NCI-H2107 treated with DMSO at 0.1 percent for 48 hours (cell line): ENCODE measurements at regions not wholly inside any gene's neighbourhood (a gene's known extent, or its start where the extent isn't known, plus 50 kb on each side); places are given as distances from the start of the nearest gene placed in this dataset.

Experiments
- DNase-seq: peaks from one replicate; lab custom pipeline; 2025; ENCODE audit not compliant: unreplicated experiment; lab: John Stamatoyannopoulos, UW

DNA sequence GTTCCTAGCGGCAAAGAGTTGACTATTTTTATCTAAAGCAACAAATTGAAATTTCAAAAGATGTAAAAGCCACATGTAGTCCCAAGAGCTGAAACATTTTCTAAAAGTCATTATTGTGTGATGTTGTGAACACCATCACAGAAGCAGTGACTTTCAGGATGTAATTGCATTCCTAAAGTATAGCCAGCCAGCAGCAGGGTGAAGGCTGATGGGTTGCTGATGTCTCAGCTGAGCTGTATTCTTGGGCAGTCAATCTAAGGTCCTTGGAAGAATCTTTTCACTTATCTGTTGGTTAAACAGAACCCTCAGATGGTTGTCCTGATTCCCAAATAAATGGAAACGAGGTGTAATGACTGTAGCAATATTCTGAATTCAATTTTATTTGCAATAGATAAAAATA, 237.4 kb upstream of the WWC1 start:
- DNase-seq, result no peak

DNA sequence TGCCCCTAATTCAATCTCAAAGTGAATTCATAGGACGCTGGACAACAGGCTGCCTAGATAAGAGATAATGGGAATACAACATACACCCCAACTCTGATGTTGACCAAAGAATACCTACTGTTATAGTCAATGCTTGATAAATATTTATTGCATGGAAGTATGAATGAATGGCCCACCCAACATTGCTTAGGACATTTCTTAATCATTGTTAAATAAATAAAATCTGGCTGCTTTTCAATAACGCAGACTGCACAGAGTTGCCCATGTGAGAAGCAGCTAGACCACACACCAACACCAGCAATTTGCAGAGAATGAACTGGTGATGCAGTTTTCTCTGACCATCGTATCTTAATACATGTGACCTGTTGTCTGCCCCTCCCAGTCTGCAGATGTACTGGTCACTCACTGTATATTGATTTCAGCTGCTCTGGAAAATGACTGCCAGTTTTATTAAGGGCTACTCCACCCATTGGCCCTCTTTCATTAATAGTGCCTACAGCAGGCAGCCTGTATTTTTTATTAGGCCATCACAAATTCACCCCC, 236.2 kb upstream of the WWC1 start:
- DNase-seq, result no peak

DNA sequence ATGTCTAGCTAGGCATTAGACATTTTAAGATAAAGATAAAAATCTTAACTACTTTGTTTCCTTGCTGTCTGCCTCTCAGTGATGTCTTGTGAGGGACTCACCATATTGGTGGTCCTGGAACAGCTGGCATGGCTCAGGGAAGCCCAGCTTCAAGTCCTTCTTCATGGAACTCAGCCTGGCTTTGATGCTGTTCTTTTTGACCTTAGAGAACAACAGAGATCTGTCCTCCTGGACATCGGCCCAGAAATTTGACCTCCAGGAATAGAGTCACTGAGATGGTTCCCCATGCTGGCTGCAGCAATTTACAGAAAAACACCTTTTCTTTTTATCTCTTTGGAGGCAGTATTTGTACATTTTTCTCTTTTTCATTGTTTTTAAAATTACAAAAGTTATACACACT, 235.5 kb upstream of the WWC1 start:
- DNase-seq, result no peak

DNA sequence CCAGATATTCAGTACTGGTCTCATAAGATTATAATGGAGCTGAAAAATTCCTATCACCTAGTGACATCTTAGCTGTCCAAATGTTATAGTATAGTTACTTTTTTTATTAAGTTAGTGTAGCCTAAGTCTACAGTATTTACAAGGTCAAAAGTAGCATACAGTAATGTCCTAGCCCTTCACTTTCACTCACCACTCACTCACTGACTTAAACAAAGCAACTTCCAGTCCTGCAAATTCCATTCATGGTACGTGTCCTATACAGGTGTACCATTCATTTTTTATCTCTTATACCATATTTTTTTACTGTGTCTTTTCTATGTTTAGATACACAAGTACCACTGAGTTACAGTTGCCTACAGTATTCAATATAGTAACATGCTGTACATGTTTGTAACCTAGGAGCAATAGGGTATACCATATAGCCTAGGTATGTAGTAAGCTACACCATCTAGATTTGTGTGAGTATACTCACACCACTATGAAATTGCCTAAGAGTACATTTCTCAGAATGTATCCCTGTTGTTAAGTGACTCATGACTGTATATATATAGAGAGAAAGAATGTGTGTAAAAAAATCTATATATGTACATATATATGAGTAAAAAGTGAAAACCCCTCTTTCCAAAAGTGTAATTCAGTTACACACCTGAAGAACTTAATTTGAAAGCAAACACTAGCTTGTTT, 234.8 kb upstream of the WWC1 start:
- DNase-seq, result no peak

DNA sequence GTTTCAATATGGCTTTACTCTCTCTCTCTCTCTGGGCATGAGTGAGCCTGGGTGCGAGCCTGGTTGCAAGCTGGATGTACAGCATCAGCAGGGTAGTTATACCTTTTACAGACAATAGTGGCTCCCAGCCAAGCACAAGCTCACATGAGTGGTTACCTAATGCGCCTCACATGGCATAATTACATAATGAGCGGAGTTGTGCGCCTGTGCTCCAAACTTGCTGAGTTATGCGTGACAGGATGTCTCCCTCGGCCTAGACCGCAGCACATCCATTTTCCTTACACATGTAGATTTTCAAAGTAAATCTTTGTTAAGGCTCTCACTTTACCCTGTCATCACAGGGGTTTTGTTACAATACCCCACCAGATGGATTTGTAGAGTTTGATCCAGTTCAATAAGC, 233.5 kb upstream of the WWC1 start:
- no peak for DNase-seq

DNA sequence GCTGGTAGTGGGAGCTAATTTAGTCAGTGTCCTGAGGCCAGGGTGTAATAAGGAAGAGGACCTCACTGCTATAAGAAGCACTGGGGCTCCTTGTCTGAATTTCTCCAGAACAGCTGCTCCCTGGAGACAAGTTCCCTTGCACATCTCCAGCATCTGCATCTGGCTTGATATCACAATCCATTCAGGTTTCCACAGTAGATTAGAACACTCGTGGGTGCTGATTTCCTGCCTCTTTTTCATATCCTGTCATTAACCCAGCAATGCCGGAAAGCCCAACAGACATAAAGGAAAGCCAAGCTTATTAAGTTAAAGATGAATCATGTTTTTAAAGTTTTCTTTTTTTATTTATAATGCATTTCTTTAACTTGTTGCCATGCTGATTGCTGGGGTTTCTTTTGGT, 232.3 kb upstream of the WWC1 start:
- no peak for DNase-seq

DNA sequence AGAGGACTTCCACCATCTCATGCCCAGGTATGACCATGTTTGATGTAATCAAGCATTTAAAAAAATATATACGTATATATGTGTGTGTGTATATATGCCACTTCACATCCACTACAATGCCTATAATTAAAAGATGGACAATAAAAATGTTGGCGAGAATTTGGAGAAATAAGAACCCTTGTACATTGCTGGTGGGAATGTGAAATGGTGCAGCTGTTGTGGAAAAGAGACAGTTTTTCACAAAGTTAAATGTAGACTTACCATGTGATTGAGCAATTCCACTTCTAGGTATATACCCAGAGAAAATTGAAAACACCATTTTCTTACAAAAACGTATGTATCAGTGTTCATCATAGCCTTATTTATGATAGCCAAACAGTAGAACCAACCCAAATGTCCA, 229.2 kb upstream of the WWC1 start:
- DNase-seq, result no peak

DNA sequence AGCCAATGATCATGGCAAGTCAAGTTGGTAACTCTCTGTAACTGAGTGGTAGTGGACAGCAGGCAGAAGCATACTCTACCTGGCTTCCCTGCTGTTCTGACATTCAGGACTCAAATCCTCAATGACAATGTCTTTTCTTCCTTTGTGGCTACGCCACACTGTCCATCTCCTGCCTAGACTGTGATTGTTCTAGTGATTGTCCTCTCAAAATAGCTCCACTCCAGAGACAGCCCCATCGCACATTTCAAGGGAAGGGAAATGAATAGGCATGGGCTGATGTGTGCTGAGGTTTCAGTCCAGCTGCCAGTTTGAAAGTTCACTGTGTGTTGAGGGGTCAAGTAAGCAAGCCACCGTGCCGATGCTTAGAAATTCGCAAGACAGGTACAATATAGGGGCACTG, 227.0 kb upstream of the WWC1 start:
- no peak for DNase-seq

DNA sequence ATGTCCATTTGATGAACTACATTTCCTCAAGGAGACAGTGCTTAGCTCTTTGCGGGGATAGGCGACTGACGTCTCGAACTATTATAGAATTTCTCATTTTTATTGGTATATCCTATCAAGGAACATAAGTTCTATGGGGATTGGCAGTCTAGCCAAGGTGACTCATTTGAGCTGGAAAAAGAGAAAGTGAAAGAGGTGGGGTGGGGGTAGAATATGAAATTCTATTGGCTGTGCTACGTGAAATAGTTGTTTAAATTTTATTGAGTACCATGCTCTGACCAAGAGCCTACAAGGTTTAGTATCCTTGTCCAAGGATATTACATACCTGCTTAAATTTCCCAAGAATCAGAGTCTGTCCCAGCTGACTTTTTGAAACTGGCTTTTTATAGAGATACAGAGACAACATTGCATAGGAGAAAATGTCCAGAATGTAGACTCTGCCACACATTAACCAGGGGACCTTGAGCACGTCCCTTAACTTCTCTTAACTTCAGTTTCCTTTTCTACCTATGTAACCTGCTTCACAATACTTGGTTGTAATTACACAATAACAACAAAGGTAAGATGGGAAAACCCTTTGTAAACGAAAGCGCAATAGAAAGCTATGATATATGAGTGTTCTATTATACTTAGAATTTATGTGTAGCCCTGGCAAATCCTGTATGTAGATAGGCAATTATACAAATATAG, 226.4 kb upstream of the WWC1 start:
- no peak for DNase-seq

DNA sequence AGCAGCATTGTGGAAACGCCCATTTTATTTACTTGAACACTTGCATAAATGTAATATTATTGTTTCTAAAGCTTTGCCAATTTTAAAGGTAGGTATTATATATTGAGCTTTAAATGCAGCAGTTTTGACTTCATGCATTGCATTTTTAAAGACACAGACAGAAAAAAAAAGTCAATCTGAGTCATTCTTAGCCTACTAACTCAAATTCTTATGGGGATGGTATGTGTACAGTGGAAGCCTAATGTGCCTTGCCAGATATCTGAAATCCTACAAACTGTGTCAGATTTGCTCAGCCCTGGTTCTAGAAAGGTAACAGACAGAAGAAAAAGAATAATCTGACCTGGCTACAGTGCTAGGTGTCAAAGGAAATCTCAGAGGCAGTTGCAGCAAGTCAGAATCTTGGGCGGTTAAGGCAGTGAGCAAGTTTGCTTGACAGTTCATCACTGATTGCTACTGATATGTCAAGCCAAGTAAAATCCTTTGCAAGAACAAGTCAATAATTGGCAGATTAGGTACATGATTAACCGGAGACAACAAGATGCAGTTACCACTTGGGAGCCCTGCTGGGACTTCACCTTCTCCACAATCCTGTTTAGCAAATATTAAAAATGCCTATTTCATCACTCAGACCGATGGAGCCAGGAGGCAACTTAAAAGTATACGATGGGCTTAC, 224.8 kb upstream of the WWC1 start:
- no peak for DNase-seq

DNA sequence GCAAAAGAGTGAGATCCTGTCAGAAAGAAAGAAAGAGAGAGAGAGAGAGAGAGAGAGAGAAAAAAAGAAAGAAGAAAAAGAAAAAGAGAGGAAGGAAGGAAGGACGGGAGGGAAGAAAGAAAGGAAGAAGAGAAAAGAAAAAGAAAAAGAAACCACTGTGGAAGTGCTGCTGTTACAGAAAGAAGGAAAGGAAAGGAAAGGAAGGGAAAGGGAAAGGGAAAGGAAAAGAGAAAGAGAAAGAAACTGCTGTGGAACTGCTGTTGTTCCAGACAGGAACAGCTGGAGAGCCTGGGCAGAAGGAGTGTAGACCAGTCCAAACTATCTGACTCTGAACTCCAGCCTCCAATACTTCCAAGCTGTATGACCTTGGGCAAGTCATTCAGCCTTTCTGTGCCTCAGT, 220.7 kb upstream of the WWC1 start:
- DNase-seq, result no peak

DNA sequence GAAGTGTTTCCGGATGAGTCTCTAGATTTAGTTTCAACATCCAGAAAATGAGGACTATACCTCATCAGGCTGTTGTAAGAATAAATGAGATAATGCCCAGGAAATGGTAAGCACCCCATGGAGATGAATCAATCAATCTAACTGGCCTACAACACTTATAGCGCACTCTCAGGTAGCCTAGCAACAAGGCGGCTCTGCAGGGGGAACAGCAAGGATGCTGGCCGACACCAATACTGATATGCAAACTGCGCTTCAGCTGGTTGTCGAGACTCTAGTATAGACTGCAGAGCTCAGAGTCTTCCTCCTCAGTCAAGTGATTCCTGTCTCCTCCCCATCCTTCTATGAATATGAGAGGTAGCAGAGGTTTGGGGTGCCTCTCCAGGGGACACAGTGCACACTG, 218.8 kb upstream of the WWC1 start:
- no peak for DNase-seq

DNA sequence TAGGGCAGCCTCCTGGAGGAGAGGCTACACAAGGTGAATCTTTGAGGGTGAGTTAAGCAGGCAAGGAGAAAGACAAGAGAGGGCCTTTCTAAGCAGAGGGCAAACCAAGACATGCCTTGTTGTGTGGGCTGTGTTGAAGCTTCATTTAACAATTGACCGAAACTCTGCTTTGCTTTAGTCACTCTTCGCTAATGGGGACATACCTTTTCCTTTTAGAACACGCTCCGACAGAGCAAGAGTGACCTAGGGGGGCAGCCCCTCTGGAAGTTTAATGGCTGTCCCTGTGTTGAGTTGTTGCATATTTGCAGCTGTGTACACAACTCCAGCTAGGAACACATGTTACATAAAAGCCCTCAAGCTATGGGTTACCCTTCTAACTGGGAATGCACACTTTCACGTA, 218.1 kb upstream of the WWC1 start:
- DNase-seq, result no peak

DNA sequence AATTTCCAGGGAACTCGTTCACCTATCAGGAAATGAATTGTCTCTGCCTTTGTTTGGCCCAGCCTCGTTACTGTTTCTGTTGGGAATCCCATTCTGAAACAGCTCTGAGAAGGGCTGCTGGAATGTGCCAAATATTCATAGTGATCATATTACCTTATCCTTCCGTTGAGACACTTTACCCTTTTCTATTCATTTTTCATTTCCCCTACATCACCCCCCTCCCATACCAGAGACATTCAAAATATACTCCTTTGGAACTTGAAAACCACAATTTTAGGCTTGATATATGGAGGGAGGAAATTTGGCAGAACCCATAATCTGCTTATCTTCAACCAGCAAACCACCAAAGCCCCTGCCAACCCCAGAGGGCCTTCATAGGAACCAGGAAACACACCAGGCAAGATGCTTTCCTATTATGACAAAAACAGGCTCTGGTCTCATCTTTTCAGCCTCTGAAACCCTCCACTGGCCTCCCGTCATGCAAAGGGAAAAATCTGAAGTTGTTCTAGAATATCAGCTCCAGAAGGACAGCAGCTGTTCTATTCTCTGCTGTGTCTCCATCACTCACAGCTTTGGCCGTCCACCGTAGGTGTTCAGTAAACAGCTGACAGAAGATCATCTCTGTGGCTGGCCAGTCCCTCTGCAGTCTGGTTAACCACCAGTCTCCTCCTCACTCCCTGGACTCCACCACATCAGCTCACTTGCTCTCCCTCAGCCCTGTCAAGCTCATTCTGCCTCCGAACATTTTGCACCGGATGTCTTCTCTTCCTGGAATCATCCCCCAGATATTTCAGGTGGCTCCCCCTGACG, 217.2 kb upstream of the WWC1 start:
- DNase-seq, result no peak

DNA sequence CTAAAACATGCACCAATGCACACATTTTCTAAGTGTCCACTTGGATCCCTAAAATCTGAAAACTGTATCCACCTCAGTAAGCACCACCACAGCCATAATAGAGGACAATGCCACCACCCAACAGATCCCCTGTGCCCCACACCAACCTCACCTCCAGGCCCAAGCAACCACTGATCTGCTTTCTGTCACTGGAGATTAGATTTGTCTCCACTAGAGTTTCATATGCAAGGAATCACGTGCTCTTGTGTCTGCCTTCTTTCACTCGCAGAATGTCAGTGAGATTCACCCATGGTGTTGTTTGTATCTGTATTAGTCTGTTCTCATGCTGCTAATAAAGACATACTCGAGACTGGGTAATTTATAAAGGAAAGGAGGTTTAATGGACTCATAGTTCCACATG, 216.1 kb upstream of the WWC1 start:
- DNase-seq, result no peak

DNA sequence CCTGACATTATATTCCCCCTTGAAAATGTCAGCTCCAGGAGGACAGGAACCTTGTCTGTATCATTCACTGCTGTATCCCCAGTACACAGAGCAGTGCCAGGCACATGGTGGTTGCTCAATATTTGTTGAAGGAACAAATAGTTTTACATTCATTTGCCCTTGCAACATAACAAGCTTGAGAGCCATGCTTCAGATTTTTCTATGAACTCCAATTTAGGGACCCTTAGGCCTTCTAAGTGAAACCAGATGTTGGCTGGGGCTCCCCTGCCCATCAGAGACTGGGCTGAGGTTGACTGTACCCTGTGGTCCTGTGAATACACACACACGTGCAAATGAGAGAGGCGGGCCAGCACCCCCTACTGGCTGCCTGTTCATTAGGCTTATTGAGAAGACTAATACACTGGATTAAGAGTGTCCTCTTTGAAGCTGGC, 214.9 kb upstream of the WWC1 start:
- no peak for DNase-seq

DNA sequence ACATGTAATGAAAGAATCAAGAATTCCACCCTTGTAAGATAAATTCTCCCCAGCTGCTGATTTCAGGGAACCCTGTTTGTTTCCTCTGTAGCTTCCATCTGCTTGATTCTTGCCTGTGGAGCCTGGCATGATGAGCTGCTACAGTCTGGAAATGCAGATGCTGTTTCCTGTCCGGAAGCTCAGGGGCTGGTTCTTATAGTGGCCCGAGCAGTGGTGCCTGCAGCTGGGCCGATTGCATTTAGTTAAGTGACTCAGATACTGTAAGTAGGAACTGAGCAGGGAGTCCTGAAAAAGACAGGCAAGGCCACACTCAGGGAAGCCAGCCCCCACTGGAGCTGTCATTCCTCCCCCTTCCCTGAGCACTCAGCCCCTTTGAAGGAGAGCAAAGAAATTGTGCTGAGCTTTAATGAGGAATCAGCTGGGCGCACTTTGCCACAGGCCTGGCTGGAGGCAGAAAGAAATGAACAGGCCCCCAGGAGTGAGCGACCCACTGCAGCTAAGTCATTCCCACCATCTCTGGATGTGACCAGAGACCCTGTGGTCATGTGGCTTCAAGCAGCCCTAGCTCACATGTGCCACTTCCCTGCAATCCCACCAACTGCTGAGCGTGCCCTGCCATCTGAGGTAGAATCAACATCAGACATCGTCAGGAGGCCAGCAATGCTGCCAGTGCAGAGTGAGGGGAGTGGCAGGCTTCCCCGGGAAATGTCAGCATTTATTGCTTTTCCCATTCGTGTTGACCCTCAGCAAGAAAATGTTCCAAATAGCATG, 206.0 kb upstream of the WWC1 start:
- no peak for DNase-seq

DNA sequence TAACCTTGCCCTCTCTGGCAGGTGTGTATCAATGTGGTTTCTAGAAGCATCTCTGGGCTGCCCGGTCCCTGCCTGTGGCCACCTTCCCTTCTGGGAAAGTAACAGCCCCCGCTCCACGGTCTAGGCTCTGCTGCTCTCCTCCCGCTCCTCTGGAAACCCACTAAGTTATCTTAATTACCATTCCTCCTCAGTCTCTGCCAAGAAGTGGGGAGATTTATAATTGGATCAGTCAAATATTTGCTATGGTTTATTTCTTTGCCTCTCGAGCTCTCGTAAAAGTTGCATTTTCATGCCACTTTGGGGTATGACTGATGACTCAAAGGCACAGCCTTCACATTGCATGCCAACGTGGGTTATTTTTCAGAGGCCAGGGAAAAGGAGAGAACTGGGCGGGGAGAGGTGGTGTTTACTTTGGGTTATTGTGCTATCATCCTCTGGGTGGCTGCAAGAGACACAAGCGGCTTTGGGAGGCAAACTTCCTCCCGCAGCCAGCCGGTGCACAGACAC, 205.3 kb upstream of the WWC1 start:
- no peak for DNase-seq

DNA sequence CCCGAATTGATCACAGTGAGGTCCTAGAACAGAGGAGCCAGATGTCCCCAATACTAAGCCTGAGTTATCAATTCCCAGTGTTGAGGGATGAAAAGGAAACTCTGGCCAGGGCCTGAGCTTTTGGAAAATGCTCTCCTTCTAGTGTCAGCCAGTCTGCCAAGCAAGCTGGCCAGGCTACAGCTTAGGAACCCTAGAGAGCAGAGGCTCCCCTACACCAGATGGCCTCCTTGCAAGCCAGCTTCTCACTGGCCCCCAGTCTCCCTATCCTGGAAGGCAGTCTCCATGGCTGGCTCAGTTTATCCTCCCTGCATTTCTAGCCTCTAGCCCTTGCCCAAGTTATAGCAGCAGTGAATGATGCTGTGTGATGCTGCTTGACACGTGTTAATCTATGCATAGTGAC, 204.7 kb upstream of the WWC1 start:
- no peak for DNase-seq

DNA sequence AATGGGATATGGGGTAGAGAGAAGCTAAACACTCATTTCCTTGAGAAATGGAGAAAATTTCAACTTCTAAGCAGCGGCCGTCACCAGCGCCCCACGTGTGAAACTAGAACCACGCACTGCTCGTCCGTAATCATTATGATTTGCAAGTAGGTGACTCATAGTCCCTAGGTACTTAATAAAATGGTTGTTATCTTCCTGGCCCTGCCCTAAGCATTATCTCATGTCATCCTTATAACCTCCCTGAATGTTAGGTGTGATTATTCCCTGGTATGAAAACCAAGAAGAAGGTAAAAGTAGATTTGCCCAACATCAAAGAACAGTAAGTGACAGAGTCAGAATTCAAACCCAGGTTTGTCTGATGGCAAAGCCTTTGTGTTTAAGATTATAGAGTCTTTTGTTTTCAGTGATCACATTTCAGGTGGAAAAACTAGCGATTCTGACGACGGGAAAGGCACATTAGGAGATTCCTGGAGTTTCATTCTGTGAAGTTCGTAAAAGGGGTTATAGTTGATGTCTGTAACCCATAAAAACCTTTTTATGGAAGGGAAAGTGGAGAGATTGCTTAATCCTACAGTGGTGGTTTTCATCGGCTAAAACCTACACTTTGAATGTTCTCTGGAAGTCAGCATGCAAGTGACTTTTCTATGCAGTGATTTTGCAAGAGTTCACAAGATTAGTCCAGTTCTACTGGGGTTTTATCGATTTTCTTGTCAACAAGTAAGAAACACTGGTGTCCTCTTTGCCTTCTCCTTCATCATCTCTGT, 202.9 kb upstream of the WWC1 start:
- no peak for DNase-seq
